ENCODE measurements at regions not wholly inside any gene's neighbourhood (a gene's known extent, or its start where the extent isn't known, plus 50 kb on each side); places are given as distances from the start of the nearest gene placed in this dataset.

- H3K9me3 ChIP-seq (ENCODE audit: control insufficient read depth, low read length), result no peaks in the 10 kb centered on the region
- no peak for DNase-seq
- intact Hi-C loops (cut with DNase I), result no loop called here
- no peaks in the 10 kb centered on the region for H3K27me3 ChIP-seq (ENCODE audit: control insufficient read depth, insufficient read depth)
- H3K4me1 ChIP-seq (ENCODE audit: control insufficient read depth, insufficient read depth, low read length), result no peaks in the 10 kb centered on the region
- H3K4me3 ChIP-seq (ENCODE audit: low read length), result no peak overlapping the region
- ATAC-seq, result no peak
- H3K27ac ChIP-seq (ENCODE audit: low read length), result no peak overlapping the region
- 87% methylated on average over 1 of the region's 1 CpG for WGBS
Observed at GRCh38 chr1:221794935-221795334, 53.0 kb upstream of the DUSP10 start.

GRCh38 chr1:221794079-221794670 is 52.3 kb upstream of the DUSP10 start:
- 39% methylated on average over 2 of the region's 2 CpGs for WGBS
- H3K4me1 ChIP-seq (ENCODE audit: control insufficient read depth, insufficient read depth, low read length), result no peaks in the 10 kb centered on the region
- H3K4me3 ChIP-seq (ENCODE audit: low read length), result no peak overlapping the region
- DNase-seq, result no peak
- intact Hi-C loops (cut with DNase I), result no loop called here
- H3K27me3 ChIP-seq (ENCODE audit: control insufficient read depth, insufficient read depth), result no peaks in the 10 kb centered on the region
- ATAC-seq, result no peak
- no peak overlapping the region for H3K27ac ChIP-seq (ENCODE audit: low read length)
- H3K9me3 ChIP-seq (ENCODE audit: control insufficient read depth, low read length), result no peaks in the 10 kb centered on the region

- H3K27me3 ChIP-seq (ENCODE audit: control insufficient read depth, insufficient read depth), result no peaks in the 10 kb centered on the region
- WGBS, result 75% methylated on average over 3 of the region's 3 CpGs
- no peaks in the 10 kb centered on the region for H3K4me1 ChIP-seq (ENCODE audit: control insufficient read depth, insufficient read depth, low read length)
- no peak overlapping the region for H3K27ac ChIP-seq (ENCODE audit: low read length)
- intact Hi-C loops (cut with DNase I), result no loop called here
- DNase-seq, result no peak
- H3K9me3 ChIP-seq (ENCODE audit: control insufficient read depth, low read length), result no peaks in the 10 kb centered on the region
- no peak overlapping the region for H3K4me3 ChIP-seq (ENCODE audit: low read length)
- no peak for ATAC-seq
Observed at GRCh38 chr1:221793439-221794078, 51.7 kb upstream of the DUSP10 start.

- DNase-seq (no peak), ATAC-seq (no peak)
- H3K27me3 ChIP-seq (ENCODE audit: control insufficient read depth, insufficient read depth), result no peaks in the 10 kb centered on the region
- WGBS, result 87% methylated on average over 2 of the region's 2 CpGs
- H3K9me3 ChIP-seq (ENCODE audit: control insufficient read depth, low read length), result no peaks in the 10 kb centered on the region
- intact Hi-C loops (cut with DNase I), result no loop called here
- H3K4me1 ChIP-seq (ENCODE audit: control insufficient read depth, insufficient read depth, low read length), result no peaks in the 10 kb centered on the region
- no peak overlapping the region for H3K4me3 ChIP-seq (ENCODE audit: low read length)
- H3K27ac ChIP-seq (ENCODE audit: low read length), result no peak overlapping the region
Observed at GRCh38 chr1:221791846-221792245, 50.0 kb upstream of the DUSP10 start.
